Esophagus squamous epithelium (tissue), 5 donors: ENCODE measurements at regions not wholly inside any gene's neighbourhood (a gene's known extent, or its start where the extent isn't known, plus 50 kb on each side); places are given as distances from the start of the nearest gene placed in this dataset.
A peak's percentile ranks its signal among the peaks of the same experiment; 100 is the strongest.

Source experiments
- DNase-seq: peaks from one replicate; lab custom pipeline; 2025; lab: John Stamatoyannopoulos, UW
- H3K27ac ChIP-seq, 4 donors: fragments of 200-600 bp; sonication (generic); one replicate each; pipeline ENCODE4 v1.5.1; 2016 to 2019; ENCODE audit warnings: mild to moderate bottlenecking in 1 of 4
- H3K27me3 ChIP-seq, 4 donors: fragments of 200-600 bp; sonication (generic); 1 replicate in 3 of 4; 2 replicates in 1 of 4; pipeline versions ENCODE4 v1.5.1 to v1.6.0; 2017 to 2021; ENCODE audit warnings: antibody characterized with exemption in 1 of 4
- H3K36me3 ChIP-seq, 3 donors: fragments of 200-600 bp; sonication (generic); one replicate each; pipeline ENCODE4 v1.5.1; 2016 to 2019
- H3K4me1 ChIP-seq, 3 donors: fragments of 200-600 bp; sonication (generic); one replicate each; pipeline ENCODE4 v1.5.1; 2017 to 2019
- H3K4me3 ChIP-seq, 4 donors: fragments of 200-600 bp; sonication (generic); 1 replicate in 3 of 4; 2 replicates in 1 of 4; pipeline ENCODE4 v1.5.1; 2016 to 2019; ENCODE audit warnings: mild to moderate bottlenecking in 2 of 4, moderate library complexity in 1 of 4
- H3K9me3 ChIP-seq, 3 donors: fragments of 200-600 bp; sonication (generic); one replicate each; pipeline ENCODE4 v1.5.1; 2016 to 2019
- CTCF ChIP-seq, 6 experiments: fragments of 450-650 bp in 4 of 6; fragments of 200-600 bp in 2 of 6; sonication (generic) in 2 of 6; IDR thresholded peaks; one replicate each; pipeline ENCODE4 v1.5.1; 2016 to 2019; ENCODE audit warnings: antibody characterized with exemption in 6 of 6, mild to moderate bottlenecking in 4 of 6, moderate library complexity in 4 of 6
- POLR2A ChIP-seq, 4 donors: fragments of 450-650 bp; IDR thresholded peaks; one replicate each; pipeline ENCODE4 v1.6.1; 2017; ENCODE audit warnings: antibody characterized with exemption in 4 of 4, mild to moderate bottlenecking in 4 of 4, moderate library complexity in 3 of 4
- WGBS, 2 donors: methylation state at CpG; one replicate each; pipeline ENCODE4 v1.1.5; 2018; 5-methylcytosine and 5-hydroxymethylcytosine counted together
- intact Hi-C: fragments of 100-400 bp; cut with DNase I; formaldehyde crosslinking; loops from one replicate; pipeline ENCODE4 v1.15.0; 2022
- donor health status: DM: yes; HTN: yes; CAD: no.

GRCh38 chr14:104390941-104391901, 188.3 kb upstream of the C14orf180 start:
- H3K27me3 ChIP-seq: peaks cover 0 to 6% (median 0%) of the 10 kb centered on the region in 4 donors
- 80 to 85% methylated on average over 8 to 15 of the region's 33 CpGs for WGBS, 2 donors
- TF ChIP-seq POLR2A (IDR thresholded peaks at IDR 0.05): no peak
- TF ChIP-seq CTCF (IDR thresholded peaks at IDR 0.05): no peak
- no peak for DNase-seq
- no peaks in the 10 kb centered on the region for H3K9me3 ChIP-seq
- H3K36me3 ChIP-seq: no peaks in the 10 kb centered on the region
- intact Hi-C loops: no loop called here
- no peak overlapping the region for H3K4me3 ChIP-seq
- H3K4me1 ChIP-seq: peaks cover 0 to 12% (median 10%) of the 10 kb centered on the region in 3 donors
- no peak overlapping the region for H3K27ac ChIP-seq

GRCh38 chr14:104392001-104392395, 187.6 kb upstream of the C14orf180 start:
- intact Hi-C loops: no loop called here
- H3K27ac ChIP-seq: no peak overlapping the region
- WGBS, 2 donors: 40 to 92% methylated on average over 1 to 3 of the region's 6 CpGs

GRCh38 chr14:104392396-104393198, 187.0 kb upstream of the C14orf180 start:
- no peaks in the 10 kb centered on the region for H3K36me3 ChIP-seq
- DNase-seq: no peak
- H3K4me1 ChIP-seq: peaks cover 0 to 12% (median 10%) of the 10 kb centered on the region in 3 donors
- H3K27me3 ChIP-seq: peaks cover 0 to 6% (median 0%) of the 10 kb centered on the region in 4 donors
- H3K27ac ChIP-seq: no peak overlapping the region
- WGBS, 2 donors: 80 to 85% methylated on average over 3 to 13 of the region's 28 CpGs
- H3K9me3 ChIP-seq: peaks cover 0 to 11% (median 7%) of the 10 kb centered on the region in 3 donors
- TF ChIP-seq CTCF (IDR thresholded peaks at IDR 0.05): no peak
- no peak for TF ChIP-seq POLR2A (IDR thresholded peaks at IDR 0.05)
- intact Hi-C loops: no loop called here
- H3K4me3 ChIP-seq: no peak overlapping the region

More at GRCh38 chr14:104392001-104392395, 187.6 kb upstream of the C14orf180 start:
- H3K4me3 ChIP-seq: no peak overlapping the region
- no peaks in the 10 kb centered on the region for H3K36me3 ChIP-seq
- peaks cover 0 to 5% (median under 1%) of the 10 kb centered on the region in 3 donors for H3K9me3 ChIP-seq
- peaks cover 0 to 12% (median 10%) of the 10 kb centered on the region in 3 donors for H3K4me1 ChIP-seq
- no peak for DNase-seq
- no peak for TF ChIP-seq CTCF (IDR thresholded peaks at IDR 0.05)
- no peak for TF ChIP-seq POLR2A (IDR thresholded peaks at IDR 0.05)
- H3K27me3 ChIP-seq: peaks cover 0 to 6% (median 0%) of the 10 kb centered on the region in 4 donors

- Histone ChIP-seq H3K4me3 (no peak overlapping the region), H3K36me3 (no peaks in the 10 kb centered on the region), H3K27me3 (peaks cover 0 to 6% (median 0%) of the 10 kb centered on the region in 4 donors), H3K9me3 (peaks cover 0 to 18% (median 13%) of the 10 kb centered on the region in 3 donors), H3K27ac (peak overlapping the region in 1 of 4 donors; percentile 44), H3K4me1 (peaks cover 0 to 12% (median 10%) of the 10 kb centered on the region in 3 donors)
- DNase-seq: no peak
- TF ChIP-seq POLR2A (IDR thresholded peaks at IDR 0.05): no peak
- no peak for TF ChIP-seq CTCF (IDR thresholded peaks at IDR 0.05)
- 74 to 83% methylated on average over 6 to 7 of the region's 18 CpGs for WGBS, 2 donors
- intact Hi-C loops: no loop called here
Observed at GRCh38 chr14:104393199-104393897, 186.2 kb upstream of the C14orf180 start.
